ENCODE measurements at regions not wholly inside any gene's neighbourhood (a gene's known extent, or its start where the extent isn't known, plus 50 kb on each side); places are given as distances from the start of the nearest gene placed in this dataset.

DNA sequence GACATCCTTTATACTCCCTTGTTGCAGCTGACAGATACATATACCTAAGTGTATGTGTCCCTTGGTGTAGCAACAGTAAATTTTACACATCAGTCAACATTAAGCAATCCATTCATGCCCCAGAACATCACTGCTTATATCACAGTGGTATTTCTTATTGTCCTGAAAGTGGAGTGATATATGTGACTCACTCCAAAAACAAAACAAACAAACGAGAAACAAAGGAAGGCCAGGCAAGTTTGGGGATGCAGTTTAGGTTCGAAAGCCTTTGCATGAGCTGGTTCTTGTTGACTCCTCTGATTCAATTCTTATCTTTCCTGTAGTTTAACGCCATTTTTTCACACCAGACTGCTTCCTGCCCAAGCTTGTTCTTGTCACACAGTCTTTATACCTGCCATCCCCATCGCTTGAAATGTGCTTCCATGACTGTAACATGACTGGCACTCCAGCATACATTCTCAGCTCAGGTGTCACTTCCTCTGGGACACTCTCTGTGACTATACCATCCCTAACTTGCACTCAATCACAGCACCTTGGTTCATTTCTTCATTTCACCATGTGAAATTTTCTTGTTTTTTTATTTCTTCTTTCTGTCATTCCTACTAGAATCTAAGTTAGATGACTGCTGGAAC, 125.0 kb upstream of the TSHZ2 start:
- H3K9ac ChIP-seq (ENCODE audit: low read length) = no peak overlapping the region
- CTCF ChIA-PET = no interaction called here

DNA sequence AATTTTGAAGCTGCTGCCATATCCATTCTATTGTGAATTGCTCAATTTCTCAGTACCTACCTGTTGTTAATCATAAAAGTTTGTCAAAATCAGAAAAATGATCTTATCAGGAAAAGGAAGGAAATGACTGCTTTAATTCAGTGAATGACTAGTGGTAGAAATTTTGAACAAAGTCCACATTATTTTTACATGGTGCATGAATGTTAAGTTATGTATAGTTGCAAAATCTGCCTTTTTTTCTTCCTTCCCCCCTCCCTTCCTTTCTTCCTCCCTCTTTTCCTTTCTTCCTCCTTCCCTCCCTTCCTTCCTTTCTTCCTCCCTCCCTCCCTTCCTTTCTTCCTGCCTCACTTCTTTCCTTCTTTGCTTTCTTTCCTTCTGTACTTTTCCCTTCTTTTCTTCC, 127.1 kb upstream of the TSHZ2 start:
- TF ChIP-seq EZH2 (IDR thresholded peaks at IDR 0.05; ENCODE audit: borderline replicate concordance, insufficient read depth, low read depth, low read length, poor library complexity, severe bottlenecking) = no peak
- TF ChIP-seq, protein P1, sequence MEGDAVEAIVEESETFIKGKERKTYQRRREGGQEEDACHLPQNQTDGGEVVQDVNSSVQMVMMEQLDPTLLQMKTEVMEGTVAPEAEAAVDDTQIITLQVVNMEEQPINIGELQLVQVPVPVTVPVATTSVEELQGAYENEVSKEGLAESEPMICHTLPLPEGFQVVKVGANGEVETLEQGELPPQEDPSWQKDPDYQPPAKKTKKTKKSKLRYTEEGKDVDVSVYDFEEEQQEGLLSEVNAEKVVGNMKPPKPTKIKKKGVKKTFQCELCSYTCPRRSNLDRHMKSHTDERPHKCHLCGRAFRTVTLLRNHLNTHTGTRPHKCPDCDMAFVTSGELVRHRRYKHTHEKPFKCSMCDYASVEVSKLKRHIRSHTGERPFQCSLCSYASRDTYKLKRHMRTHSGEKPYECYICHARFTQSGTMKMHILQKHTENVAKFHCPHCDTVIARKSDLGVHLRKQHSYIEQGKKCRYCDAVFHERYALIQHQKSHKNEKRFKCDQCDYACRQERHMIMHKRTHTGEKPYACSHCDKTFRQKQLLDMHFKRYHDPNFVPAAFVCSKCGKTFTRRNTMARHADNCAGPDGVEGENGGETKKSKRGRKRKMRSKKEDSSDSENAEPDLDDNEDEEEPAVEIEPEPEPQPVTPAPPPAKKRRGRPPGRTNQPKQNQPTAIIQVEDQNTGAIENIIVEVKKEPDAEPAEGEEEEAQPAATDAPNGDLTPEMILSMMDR (IDR thresholded peaks at IDR 0.05) = no peak
- Mint-ChIP-seq H3K27ac (no peak overlapping the region), H3K27me3 (peaks cover 31% of the 10 kb centered on the region), H3K4me3 (no peak overlapping the region), H3K4me1 (no peaks in the 10 kb centered on the region), H3K9me3 (ENCODE audit: insufficient read depth) (no peaks in the 10 kb centered on the region)
- H3K4me3 ChIP-seq (ENCODE audit: control extremely low read depth in 1 of 5, extremely low read depth in 1 of 5, insufficient read depth in 1 of 5, low read depth in 2 of 5, low read length in 4 of 5) = no peak overlapping the region
- POLR2A ChIA-PET = no interaction called here
- no peak for DNase-seq
- H3K27ac ChIP-seq (ENCODE audit: low read length in 2 of 2) = no peak overlapping the region
- no peak overlapping the region for H2AFZ ChIP-seq (ENCODE audit: insufficient read depth, low read depth, low read length, poor library complexity, severe bottlenecking)
- CTCF ChIA-PET = no interaction called here
- H3K36me3 ChIP-seq (replicated peaks in 1 of 2; ENCODE audit: control extremely low read depth in 1 of 2, control insufficient read depth in 1 of 2, extremely low read depth in 1 of 2, insufficient read depth in 2 of 2, low read length in 1 of 2) = no peaks in the 10 kb centered on the region
- ATAC-seq (ENCODE audit: low read depth) = no peak
- H3K79me2 ChIP-seq (ENCODE audit: control insufficient read depth, insufficient read depth, low read length) = no peaks in the 10 kb centered on the region
- H3K9ac ChIP-seq (ENCODE audit: low read length) = no peak overlapping the region
- H4K20me1 ChIP-seq (ENCODE audit: control insufficient read depth, insufficient read depth, low read length, poor library complexity, severe bottlenecking) = no peaks in the 10 kb centered on the region
- intact Hi-C loops (cut with micrococcal nuclease) = no loop called here
- peaks cover 0 to 6% (median 3%) of the 10 kb centered on the region in 4 experiments for H3K27me3 ChIP-seq (replicated peaks in 1 of 4; ENCODE audit: control extremely low read depth in 1 of 4, control insufficient read depth in 3 of 4, insufficient read depth in 4 of 4, low read length in 3 of 4)
- H3K4me1 ChIP-seq (ENCODE audit: control insufficient read depth in 2 of 2, insufficient read depth in 2 of 2, low read length in 2 of 2) = no peaks in the 10 kb centered on the region
- H3K9me3 ChIP-seq (ENCODE audit: control extremely low read depth in 1 of 3, control insufficient read depth in 2 of 3, insufficient read depth in 1 of 3, low read length in 2 of 3) = no peaks in the 10 kb centered on the region
- H3K4me2 ChIP-seq (replicated peaks; ENCODE audit: low read depth, low read length, poor library complexity, severe bottlenecking) = no peak overlapping the region

More for the DNA sequence above, 125.0 kb upstream of the TSHZ2 start:
- WGBS (ENCODE audit: insufficient coverage) = 34% methylated on average over 3 of the region's 4 CpGs
- Mint-ChIP-seq H3K4me1 (no peaks in the 10 kb centered on the region), H3K27me3 (peaks cover 31% of the 10 kb centered on the region), H3K4me3 (no peak overlapping the region), H3K9me3 (ENCODE audit: insufficient read depth) (no peaks in the 10 kb centered on the region), H3K27ac (no peak overlapping the region)
- TF ChIP-seq EZH2 (IDR thresholded peaks at IDR 0.05; ENCODE audit: borderline replicate concordance, insufficient read depth, low read depth, low read length, poor library complexity, severe bottlenecking) = no peak
- TF ChIP-seq, protein P1 (IDR thresholded peaks at IDR 0.05) = no peak
- H4K20me1 ChIP-seq (ENCODE audit: control insufficient read depth, insufficient read depth, low read length, poor library complexity, severe bottlenecking) = no peaks in the 10 kb centered on the region
- H3K4me3 ChIP-seq (ENCODE audit: control extremely low read depth in 1 of 5, extremely low read depth in 1 of 5, insufficient read depth in 1 of 5, low read depth in 2 of 5, low read length in 4 of 5) = no peak overlapping the region
- ATAC-seq (ENCODE audit: low read depth) (no peak), DNase-seq (no peak)
- H3K36me3 ChIP-seq (replicated peaks in 1 of 2; ENCODE audit: control extremely low read depth in 1 of 2, control insufficient read depth in 1 of 2, extremely low read depth in 1 of 2, insufficient read depth in 2 of 2, low read length in 1 of 2) = no peaks in the 10 kb centered on the region
- peaks cover 0 to 6% (median 3%) of the 10 kb centered on the region in 4 experiments for H3K27me3 ChIP-seq (replicated peaks in 1 of 4; ENCODE audit: control extremely low read depth in 1 of 4, control insufficient read depth in 3 of 4, insufficient read depth in 4 of 4, low read length in 3 of 4)
- H2AFZ ChIP-seq (ENCODE audit: insufficient read depth, low read depth, low read length, poor library complexity, severe bottlenecking) = no peak overlapping the region
- no peak overlapping the region for H3K4me2 ChIP-seq (replicated peaks; ENCODE audit: low read depth, low read length, poor library complexity, severe bottlenecking)
- intact Hi-C loops (cut with micrococcal nuclease) = no loop called here
- H3K79me2 ChIP-seq (ENCODE audit: control insufficient read depth, insufficient read depth, low read length) = no peaks in the 10 kb centered on the region
- no peaks in the 10 kb centered on the region for H3K4me1 ChIP-seq (ENCODE audit: control insufficient read depth in 2 of 2, insufficient read depth in 2 of 2, low read length in 2 of 2)
- POLR2A ChIA-PET = no interaction called here
- H3K9me3 ChIP-seq (ENCODE audit: control extremely low read depth in 1 of 3, control insufficient read depth in 2 of 3, insufficient read depth in 1 of 3, low read length in 2 of 3) = no peaks in the 10 kb centered on the region
- H3K27ac ChIP-seq (ENCODE audit: low read length in 2 of 2) = no peak overlapping the region
